Parathyroid adenoma (tissue), 2 donors: ENCODE measurements at regions not wholly inside any gene's neighbourhood (a gene's known extent, or its start where the extent isn't known, plus 50 kb on each side); places are given as distances from the start of the nearest gene placed in this dataset.
"Not testable (repeated sequence)": the region's sequence is repeated elsewhere in the genome, so short reads cannot be mapped to it uniquely, and the experiment has no call there.

Experiments used
- H2AFZ ChIP-seq: fragments of 300-600 bp; sonication (generic); one replicate; pipeline ENCODE4 v1.7.0; 2017; ENCODE audit warnings: antibody characterized with exemption, mild to moderate bottlenecking
- H3K27ac ChIP-seq: fragments of 300-600 bp; sonication (generic); one replicate; pipeline ENCODE4 v1.7.0; 2017
- H3K27me3 ChIP-seq: fragments of 300-600 bp; sonication (generic); one replicate; pipeline ENCODE4 v1.7.0; 2017; ENCODE audit warnings: low read length; ENCODE audit not compliant: control insufficient read depth, insufficient read depth
- H3K36me3 ChIP-seq: fragments of 300-600 bp; sonication (generic); one replicate; pipeline ENCODE4 v1.7.0; 2017; ENCODE audit warnings: low read length; ENCODE audit not compliant: control insufficient read depth, insufficient read depth
- H3K4me1 ChIP-seq: fragments of 300-600 bp; sonication (generic); one replicate; pipeline ENCODE4 v1.7.0; 2017; ENCODE audit warnings: control low read depth
- H3K4me2 ChIP-seq: fragments of 300-600 bp; sonication (generic); one replicate; pipeline ENCODE4 v1.7.0; 2017; ENCODE audit warnings: low read length
- H3K4me3 ChIP-seq: fragments of 300-600 bp; sonication (generic); one replicate; pipeline ENCODE4 v1.7.0; 2017; ENCODE audit warnings: low read depth, low read length
- H3K79me2 ChIP-seq: fragments of 300-600 bp; sonication (generic); one replicate; pipeline ENCODE4 v1.7.0; 2017; ENCODE audit warnings: control low read depth
- H3K9ac ChIP-seq: fragments of 300-600 bp; sonication (generic); one replicate; pipeline ENCODE4 v1.7.0; 2017; ENCODE audit warnings: mild to moderate bottlenecking
- H3K9me3 ChIP-seq: fragments of 300-600 bp; sonication (generic); one replicate; pipeline ENCODE4 v1.7.0; 2017; ENCODE audit warnings: low read length; ENCODE audit not compliant: control insufficient read depth
- TF ChIP-seq, protein P1 (sequence below): fragments of 300-600 bp; sonication (generic); IDR thresholded peaks from one replicate; pipeline ENCODE4 v1.7.0; 2017; ENCODE audit warnings: antibody characterized with exemption, mild to moderate bottlenecking
- donor health status: primary hyperparathyroidism.

DNA sequence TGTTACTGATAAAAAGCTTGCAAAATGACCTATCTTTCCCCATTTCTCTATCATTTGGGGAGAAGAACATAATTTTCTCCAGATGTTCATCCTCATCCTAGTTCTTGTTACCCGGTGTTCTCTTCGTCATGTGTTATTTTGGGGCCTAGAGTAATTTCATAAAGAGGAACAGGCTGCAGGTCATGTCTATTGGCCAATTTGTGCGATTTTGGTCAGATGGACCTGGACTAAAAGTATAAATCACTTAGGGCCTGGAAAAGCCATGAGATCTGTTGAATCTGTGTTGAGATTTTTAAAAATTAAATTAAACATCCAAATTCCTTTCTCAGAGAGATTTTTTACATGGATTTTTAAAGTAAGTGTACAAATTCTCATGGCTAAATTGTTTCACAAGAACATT, 241.3 kb upstream of the PLXNA2 start:
- Histone ChIP-seq H3K36me3 (no peaks in the 10 kb centered on the region), H3K4me2 (no peak overlapping the region), H3K9ac (no peak overlapping the region), H3K27me3 (no peaks in the 10 kb centered on the region), H3K4me3 (no peak overlapping the region), H3K27ac (no peak overlapping the region), H3K79me2 (no peaks in the 10 kb centered on the region), H2AFZ (no peak overlapping the region), H3K4me1 (no peaks in the 10 kb centered on the region), H3K9me3 (no peaks in the 10 kb centered on the region)
- TF ChIP-seq, protein P1, sequence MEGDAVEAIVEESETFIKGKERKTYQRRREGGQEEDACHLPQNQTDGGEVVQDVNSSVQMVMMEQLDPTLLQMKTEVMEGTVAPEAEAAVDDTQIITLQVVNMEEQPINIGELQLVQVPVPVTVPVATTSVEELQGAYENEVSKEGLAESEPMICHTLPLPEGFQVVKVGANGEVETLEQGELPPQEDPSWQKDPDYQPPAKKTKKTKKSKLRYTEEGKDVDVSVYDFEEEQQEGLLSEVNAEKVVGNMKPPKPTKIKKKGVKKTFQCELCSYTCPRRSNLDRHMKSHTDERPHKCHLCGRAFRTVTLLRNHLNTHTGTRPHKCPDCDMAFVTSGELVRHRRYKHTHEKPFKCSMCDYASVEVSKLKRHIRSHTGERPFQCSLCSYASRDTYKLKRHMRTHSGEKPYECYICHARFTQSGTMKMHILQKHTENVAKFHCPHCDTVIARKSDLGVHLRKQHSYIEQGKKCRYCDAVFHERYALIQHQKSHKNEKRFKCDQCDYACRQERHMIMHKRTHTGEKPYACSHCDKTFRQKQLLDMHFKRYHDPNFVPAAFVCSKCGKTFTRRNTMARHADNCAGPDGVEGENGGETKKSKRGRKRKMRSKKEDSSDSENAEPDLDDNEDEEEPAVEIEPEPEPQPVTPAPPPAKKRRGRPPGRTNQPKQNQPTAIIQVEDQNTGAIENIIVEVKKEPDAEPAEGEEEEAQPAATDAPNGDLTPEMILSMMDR: no peak

DNA sequence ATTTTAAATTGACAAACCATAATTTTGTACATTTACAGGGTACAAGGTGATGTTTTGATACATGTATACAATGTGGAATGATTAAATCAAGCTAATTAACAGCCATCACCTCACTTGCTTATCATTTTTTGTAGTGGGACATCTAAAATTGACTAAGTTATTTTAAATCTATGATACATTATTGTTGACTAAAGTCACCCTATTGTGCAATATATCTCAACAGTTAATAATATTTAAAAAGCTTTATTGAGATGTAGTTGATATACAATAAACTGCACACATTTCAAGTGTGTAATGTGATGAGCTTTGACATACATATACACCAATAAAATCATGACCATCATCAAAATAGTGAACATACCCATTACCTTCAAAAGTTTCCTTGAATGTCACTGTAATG, 242.5 kb upstream of the PLXNA2 start:
- no peaks in the 10 kb centered on the region for H3K27me3 ChIP-seq
- H2AFZ ChIP-seq: no peak overlapping the region
- TF ChIP-seq, protein P1: no peak
- no peak overlapping the region for H3K4me3 ChIP-seq
- no peaks in the 10 kb centered on the region for H3K9me3 ChIP-seq
- no peak overlapping the region for H3K27ac ChIP-seq
- no peaks in the 10 kb centered on the region for H3K79me2 ChIP-seq
- no peak overlapping the region for H3K4me2 ChIP-seq
- H3K9ac ChIP-seq: no peak overlapping the region
- no peaks in the 10 kb centered on the region for H3K36me3 ChIP-seq
- H3K4me1 ChIP-seq: no peaks in the 10 kb centered on the region

DNA sequence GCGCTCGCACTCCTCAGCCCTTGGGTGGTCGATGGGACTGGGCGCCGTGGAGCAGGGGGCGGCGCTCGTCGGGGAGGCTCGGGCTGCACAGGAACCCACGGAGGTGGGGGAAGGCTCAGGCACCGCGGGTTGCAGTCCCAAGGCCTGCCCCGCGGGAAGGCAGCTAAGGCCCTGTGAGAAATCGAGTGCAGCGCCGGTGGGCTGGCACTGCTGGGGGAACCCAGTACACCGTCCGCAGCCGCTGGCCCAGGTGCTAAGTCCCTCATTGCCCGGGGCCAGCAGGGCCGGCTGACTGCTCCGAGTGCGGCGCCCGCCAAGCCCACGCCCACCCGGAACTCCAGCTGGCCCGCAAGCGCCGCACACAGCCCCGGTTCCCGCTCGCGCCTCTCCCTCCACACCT, 244.2 kb upstream of the PLXNA2 start:
- H3K4me3 ChIP-seq, H3K4me2 ChIP-seq, H2AFZ ChIP-seq, H3K36me3 ChIP-seq, H3K4me1 ChIP-seq, H3K27me3 ChIP-seq, H3K9ac ChIP-seq, H3K27ac ChIP-seq, H3K9me3 ChIP-seq, H3K79me2 ChIP-seq: not testable (repeated sequence)

DNA sequence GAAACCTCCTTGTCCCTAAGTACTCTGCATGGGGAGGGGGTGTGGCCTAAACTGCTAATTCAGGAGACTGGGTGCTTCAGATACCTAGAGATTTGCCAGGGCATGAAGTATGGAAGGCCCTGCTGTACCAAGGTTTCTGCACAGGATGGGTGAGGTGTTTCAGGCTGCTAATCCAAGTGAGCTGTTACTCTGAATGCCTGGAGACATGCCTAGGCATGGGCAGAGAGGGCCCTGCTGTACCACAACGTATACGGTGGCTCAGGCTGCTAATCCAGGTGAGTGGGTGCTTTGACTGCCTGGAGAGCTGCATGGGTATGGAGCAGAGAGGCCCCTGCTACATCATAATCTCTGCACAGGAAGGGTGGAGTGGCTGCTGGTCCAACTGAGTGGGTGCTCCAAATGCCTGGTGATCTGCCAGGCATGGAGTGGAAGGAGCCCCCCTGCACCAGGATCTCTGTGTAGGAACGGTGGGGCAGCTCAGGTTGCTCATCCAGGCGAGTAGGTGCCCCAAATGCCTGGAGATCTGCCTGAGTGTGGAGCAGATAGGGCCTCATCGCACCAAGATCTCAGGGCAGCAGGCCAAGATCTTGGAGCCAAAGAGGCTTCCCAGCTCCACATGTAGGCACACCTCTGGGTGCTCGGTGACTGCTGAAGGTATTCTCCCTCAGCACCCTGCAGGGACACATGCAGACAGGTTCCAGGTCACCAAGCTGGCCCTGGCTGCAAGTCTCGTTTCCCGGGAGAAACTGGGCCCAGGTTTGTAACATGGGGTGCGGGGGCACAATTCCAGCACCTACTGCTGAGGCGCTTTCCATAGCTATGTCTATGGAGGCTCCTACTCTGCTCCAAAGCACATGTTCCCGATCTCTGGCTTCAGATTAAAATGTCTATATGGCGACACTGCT, 252.5 kb upstream of the PLXNA2 start:
- Histone ChIP-seq H3K4me3 (no peak overlapping the region), H3K9me3 (no peaks in the 10 kb centered on the region), H3K9ac (no peak overlapping the region), H2AFZ (no peak overlapping the region), H3K4me2 (no peak overlapping the region), H3K36me3 (no peaks in the 10 kb centered on the region), H3K27ac (no peak overlapping the region), H3K27me3 (no peaks in the 10 kb centered on the region), H3K4me1 (no peaks in the 10 kb centered on the region), H3K79me2 (no peaks in the 10 kb centered on the region)
- TF ChIP-seq, protein P1: no peak

DNA sequence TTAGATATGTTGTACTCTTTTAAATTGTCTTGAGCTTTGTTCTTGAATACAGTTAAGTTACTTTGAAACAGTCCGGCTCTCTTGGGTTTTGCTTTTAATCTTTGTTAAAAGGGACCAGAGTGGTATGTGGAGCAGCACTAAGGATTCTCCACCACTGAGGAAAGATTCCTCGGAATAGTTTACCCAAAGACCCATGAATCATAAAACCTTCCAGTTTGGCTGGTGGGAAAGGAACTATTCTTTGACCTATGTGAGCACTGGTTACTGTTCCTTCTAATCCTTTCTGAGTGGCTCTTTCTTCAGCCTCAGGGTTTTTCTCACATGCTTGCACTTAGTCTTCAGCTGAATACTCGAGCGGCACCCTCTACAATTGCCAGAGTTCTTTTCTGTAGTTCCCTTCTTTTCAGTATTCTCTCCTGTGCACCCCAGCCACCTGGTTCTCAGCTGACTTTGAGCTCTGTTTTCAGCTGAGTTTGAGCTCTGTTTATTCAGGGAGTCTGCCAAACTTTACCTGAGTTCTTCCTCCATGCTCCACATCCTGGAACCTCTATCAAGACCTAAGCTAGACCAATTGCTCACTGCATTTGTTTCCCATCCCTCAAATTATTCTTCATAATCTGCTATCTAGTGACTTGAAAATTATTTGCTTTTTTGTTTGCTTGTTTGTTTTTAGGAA, 253.8 kb upstream of the PLXNA2 start:
- H3K36me3 ChIP-seq: no peaks in the 10 kb centered on the region
- no peaks in the 10 kb centered on the region for H3K9me3 ChIP-seq
- no peak overlapping the region for H2AFZ ChIP-seq
- H3K27me3 ChIP-seq: no peaks in the 10 kb centered on the region
- H3K79me2 ChIP-seq: no peaks in the 10 kb centered on the region
- H3K27ac ChIP-seq: no peak overlapping the region
- H3K9ac ChIP-seq: no peak overlapping the region
- no peaks in the 10 kb centered on the region for H3K4me1 ChIP-seq
- no peak overlapping the region for H3K4me3 ChIP-seq
- TF ChIP-seq, protein P1: no peak
- H3K4me2 ChIP-seq: no peak overlapping the region
